Body of pancreas (tissue), 4 donors: ENCODE measurements at regions not wholly inside any gene's neighbourhood (a gene's known extent, or its start where the extent isn't known, plus 50 kb on each side); places are given as distances from the start of the nearest gene placed in this dataset.
"Not testable (repeated sequence)": the region's sequence is repeated elsewhere in the genome, so short reads cannot be mapped to it uniquely, and the experiment has no call there.

ENCODE experiments used
- POLR2A ChIP-seq, 3 donors: fragments of 450-650 bp; IDR thresholded peaks; one replicate each; pipeline ENCODE4 v1.6.1; 2016; ENCODE audit warnings: antibody characterized with exemption in 3 of 3, mild to moderate bottlenecking in 2 of 3
- TF ChIP-seq, protein P1 (sequence below), 7 experiments: fragments of 450-650 bp in 4 of 7; fragments of 200-600 bp in 3 of 7; sonication (generic) in 3 of 7; IDR thresholded peaks; one replicate each; pipeline ENCODE4 v1.5.1; 2016 to 2019; ENCODE audit warnings: antibody characterized with exemption in 7 of 7

GRCh38 chr15:22255606-22256005, 175.3 kb downstream of the OR4M2 start:
- not testable (repeated sequence) for TF ChIP-seq POLR2A (IDR thresholded peaks at IDR 0.05)
- TF ChIP-seq, protein P1, sequence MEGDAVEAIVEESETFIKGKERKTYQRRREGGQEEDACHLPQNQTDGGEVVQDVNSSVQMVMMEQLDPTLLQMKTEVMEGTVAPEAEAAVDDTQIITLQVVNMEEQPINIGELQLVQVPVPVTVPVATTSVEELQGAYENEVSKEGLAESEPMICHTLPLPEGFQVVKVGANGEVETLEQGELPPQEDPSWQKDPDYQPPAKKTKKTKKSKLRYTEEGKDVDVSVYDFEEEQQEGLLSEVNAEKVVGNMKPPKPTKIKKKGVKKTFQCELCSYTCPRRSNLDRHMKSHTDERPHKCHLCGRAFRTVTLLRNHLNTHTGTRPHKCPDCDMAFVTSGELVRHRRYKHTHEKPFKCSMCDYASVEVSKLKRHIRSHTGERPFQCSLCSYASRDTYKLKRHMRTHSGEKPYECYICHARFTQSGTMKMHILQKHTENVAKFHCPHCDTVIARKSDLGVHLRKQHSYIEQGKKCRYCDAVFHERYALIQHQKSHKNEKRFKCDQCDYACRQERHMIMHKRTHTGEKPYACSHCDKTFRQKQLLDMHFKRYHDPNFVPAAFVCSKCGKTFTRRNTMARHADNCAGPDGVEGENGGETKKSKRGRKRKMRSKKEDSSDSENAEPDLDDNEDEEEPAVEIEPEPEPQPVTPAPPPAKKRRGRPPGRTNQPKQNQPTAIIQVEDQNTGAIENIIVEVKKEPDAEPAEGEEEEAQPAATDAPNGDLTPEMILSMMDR (IDR thresholded peaks at IDR 0.05) = not testable (repeated sequence)
